ENCODE measurements at regions not wholly inside any gene's neighbourhood (a gene's known extent, or its start where the extent isn't known, plus 50 kb on each side); places are given as distances from the start of the nearest gene placed in this dataset.

DNA sequence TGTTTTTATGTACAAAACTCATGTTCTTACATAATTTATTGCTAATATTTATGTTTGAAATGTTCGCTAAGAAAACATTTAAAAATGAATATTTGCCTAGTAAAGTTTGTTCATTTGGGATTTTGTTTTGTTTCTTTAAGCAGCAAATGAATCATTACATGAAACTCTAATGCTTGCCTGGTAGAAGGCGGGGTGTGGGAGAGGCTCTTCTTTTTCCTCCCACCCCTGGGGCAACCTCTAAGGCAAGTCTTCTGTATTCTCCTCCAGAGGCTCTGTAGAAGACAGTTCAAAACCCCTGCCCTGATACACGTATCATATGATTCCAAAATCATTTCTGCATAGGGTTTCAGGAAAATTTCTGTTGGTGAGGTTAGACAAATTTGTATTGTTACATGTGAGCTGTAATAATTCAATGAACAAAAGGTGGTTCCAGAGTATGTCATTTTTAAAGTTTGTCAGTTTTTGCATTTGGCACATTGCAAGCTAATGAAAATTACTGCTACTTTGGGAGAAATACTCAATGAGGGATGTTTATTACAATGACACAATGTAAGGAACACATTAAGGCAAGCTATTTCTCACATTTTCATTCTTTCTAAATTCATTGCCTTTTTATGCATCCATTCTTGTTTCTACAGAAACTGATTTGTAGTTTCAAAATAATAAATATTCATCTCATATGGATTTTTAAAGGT is 302.3 kb upstream of the UBE2E3 start:
- intact Hi-C loops (cut with DNase I, micrococcal nuclease) = no loop called here
- DNase-seq (no peak), ATAC-seq (no peak)
- TF ChIP-seq, protein P1, sequence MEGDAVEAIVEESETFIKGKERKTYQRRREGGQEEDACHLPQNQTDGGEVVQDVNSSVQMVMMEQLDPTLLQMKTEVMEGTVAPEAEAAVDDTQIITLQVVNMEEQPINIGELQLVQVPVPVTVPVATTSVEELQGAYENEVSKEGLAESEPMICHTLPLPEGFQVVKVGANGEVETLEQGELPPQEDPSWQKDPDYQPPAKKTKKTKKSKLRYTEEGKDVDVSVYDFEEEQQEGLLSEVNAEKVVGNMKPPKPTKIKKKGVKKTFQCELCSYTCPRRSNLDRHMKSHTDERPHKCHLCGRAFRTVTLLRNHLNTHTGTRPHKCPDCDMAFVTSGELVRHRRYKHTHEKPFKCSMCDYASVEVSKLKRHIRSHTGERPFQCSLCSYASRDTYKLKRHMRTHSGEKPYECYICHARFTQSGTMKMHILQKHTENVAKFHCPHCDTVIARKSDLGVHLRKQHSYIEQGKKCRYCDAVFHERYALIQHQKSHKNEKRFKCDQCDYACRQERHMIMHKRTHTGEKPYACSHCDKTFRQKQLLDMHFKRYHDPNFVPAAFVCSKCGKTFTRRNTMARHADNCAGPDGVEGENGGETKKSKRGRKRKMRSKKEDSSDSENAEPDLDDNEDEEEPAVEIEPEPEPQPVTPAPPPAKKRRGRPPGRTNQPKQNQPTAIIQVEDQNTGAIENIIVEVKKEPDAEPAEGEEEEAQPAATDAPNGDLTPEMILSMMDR (IDR thresholded peaks at IDR 0.05) = no peak
- Histone ChIP-seq H3K36me3 (ENCODE audit: low read depth) (no peaks in the 10 kb centered on the region), H3K4me3 (no peak overlapping the region), H3K4me1 (ENCODE audit: low read depth) (no peaks in the 10 kb centered on the region), H3K9me3 (no peaks in the 10 kb centered on the region)

DNA sequence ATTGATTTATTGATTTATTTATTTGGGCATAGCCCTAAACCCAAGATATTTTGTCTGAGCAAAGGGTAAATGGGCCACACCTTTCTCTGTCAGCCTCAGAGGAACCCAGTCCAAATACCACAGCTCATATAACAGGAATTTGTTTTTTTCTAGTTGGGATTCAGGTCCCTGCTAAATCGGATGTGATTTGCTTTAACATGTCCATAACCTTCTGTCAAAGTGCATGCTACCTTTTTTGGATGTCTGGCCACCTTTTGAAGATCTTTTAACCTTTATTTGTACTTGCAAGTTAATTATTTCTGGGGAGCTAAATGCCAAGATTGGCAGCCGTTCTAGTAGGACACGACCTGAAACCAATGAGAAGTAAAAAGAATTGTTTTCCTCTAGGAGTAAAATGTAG is 303.2 kb upstream of the UBE2E3 start:
- intact Hi-C loops (cut with DNase I, micrococcal nuclease) = no loop called here
- no peaks in the 10 kb centered on the region for H3K36me3 ChIP-seq (ENCODE audit: low read depth)
- DNase-seq (no peak), ATAC-seq (no peak)
- H3K9me3 ChIP-seq = no peaks in the 10 kb centered on the region
- no peaks in the 10 kb centered on the region for H3K4me1 ChIP-seq (ENCODE audit: low read depth)
- TF ChIP-seq, protein P1 (IDR thresholded peaks at IDR 0.05) = no peak
- no peak overlapping the region for H3K4me3 ChIP-seq

DNA sequence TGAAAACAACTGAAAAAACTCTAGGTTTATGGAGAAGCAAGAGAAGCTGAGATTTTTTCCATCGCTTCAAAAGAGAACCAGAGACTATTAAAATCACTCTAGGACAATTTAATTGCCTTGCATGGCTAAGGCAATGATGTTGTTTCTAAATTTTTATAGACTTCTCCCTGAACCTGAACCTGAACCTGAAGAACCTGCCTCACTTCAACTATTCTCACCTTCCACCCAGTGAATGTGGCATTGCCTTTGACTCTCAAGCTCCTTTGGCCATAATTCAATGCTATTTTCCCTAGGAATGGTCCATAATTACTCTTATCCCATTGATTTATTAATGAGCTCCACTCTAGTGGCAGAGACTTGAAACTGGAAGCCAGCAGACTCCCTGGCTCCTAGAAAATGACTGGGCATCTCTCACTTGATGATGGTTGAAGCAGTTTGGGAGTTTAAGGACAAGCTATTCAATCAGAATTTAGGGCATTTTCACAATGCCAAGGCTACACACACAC is 303.8 kb upstream of the UBE2E3 start:
- no peaks in the 10 kb centered on the region for H3K9me3 ChIP-seq
- no peaks in the 10 kb centered on the region for H3K4me1 ChIP-seq (ENCODE audit: low read depth)
- TF ChIP-seq, protein P1 (IDR thresholded peaks at IDR 0.05) = no peak
- H3K4me3 ChIP-seq = no peak overlapping the region
- no peaks in the 10 kb centered on the region for H3K36me3 ChIP-seq (ENCODE audit: low read depth)
- ATAC-seq = no peak
- DNase-seq = no peak
- intact Hi-C loops (cut with DNase I, micrococcal nuclease) = no loop called here

DNA sequence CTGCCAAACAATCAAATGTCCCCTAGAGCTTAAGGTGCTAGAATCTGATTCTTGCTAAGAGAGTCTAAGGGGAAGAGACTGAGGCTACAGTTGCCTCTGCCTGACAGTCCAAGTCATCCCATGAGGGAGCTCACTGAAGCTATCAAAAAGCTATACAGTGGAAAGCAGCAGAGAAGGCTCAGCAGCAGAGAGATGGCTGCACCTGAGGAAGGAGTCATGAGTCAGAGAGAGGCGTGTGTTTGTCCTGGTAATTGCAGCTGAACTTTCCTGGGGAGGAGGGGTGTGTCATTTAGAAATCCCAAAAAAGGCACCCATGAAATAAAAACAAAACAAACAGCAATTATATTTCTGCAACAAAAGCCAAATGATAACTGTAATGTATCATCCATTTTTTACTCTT is 305.2 kb upstream of the UBE2E3 start:
- no peaks in the 10 kb centered on the region for H3K9me3 ChIP-seq
- H3K36me3 ChIP-seq (ENCODE audit: low read depth) = no peaks in the 10 kb centered on the region
- TF ChIP-seq, protein P1 (IDR thresholded peaks at IDR 0.05) = no peak
- peak; percentile 75 for ATAC-seq
- intact Hi-C loops (cut with DNase I, micrococcal nuclease) = no loop called here
- no peaks in the 10 kb centered on the region for H3K4me1 ChIP-seq (ENCODE audit: low read depth)
- no peak for DNase-seq
- no peak overlapping the region for H3K4me3 ChIP-seq

DNA sequence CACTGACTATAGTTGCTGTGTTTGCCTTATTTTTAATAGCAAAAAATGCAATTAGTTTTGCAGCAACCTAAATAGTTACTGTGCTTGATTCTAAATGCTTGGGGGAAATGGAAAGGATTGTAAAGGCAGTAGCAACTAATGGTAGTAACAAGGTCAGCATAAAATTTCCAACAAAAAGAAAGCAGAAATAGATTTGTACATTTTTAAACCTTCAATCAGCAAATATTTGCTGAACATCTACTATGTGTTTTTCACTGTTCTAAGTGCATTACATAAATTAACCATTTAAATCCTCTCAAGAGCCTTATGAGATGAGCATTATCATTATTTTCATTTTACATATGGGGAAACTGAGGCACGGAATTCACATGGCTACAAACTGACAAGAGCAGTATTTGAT is 308.0 kb upstream of the UBE2E3 start:
- Histone ChIP-seq H3K4me3 (no peak overlapping the region), H3K4me1 (ENCODE audit: low read depth) (no peaks in the 10 kb centered on the region), H3K9me3 (no peaks in the 10 kb centered on the region), H3K36me3 (ENCODE audit: low read depth) (no peaks in the 10 kb centered on the region)
- no peak for ATAC-seq
- intact Hi-C loops (cut with DNase I, micrococcal nuclease) = no loop called here
- no peak for DNase-seq
- TF ChIP-seq, protein P1 (IDR thresholded peaks at IDR 0.05) = no peak
